ENCODE measurements at regions not wholly inside any gene's neighbourhood (a gene's known extent, or its start where the extent isn't known, plus 50 kb on each side); places are given as distances from the start of the nearest gene placed in this dataset.

GRCh38 chr10:24008164-24009091, 200.5 kb upstream of the KIAA1217 start:
- DNase-seq (no peak), ATAC-seq (no peak)
- no peaks in the 10 kb centered on the region for H3K4me1 ChIP-seq
- no peaks in the 10 kb centered on the region for H3K9me3 ChIP-seq
- no peaks in the 10 kb centered on the region for H3K27me3 ChIP-seq
- no peaks in the 10 kb centered on the region for H3K36me3 ChIP-seq
- TF ChIP-seq POLR2A (IDR thresholded peaks at IDR 0.05) (no peak), CTCF (IDR thresholded peaks at IDR 0.05) (no peak)
- H3K27ac ChIP-seq: no peak overlapping the region
- intact Hi-C loops (cut with DNase I): loop anchor here in 1 of 2 donors (10.0 kb wide), 1 partner anchor 186 kb away; no protein-coding TSS in a partner anchor
- H3K4me3 ChIP-seq: no peak overlapping the region
- 39% methylated on average over 13 of the region's 13 CpGs for WGBS (ENCODE audit: insufficient coverage, low coverage, low lambda C conversion rate, missing lambda C conversion rate)

GRCh38 chr10:24009115-24009514, 199.8 kb upstream of the KIAA1217 start:
- Histone ChIP-seq H3K4me3 (no peak overlapping the region), H3K9me3 (no peaks in the 10 kb centered on the region), H3K36me3 (no peaks in the 10 kb centered on the region), H3K27ac (no peak overlapping the region), H3K4me1 (no peaks in the 10 kb centered on the region), H3K27me3 (no peaks in the 10 kb centered on the region)
- 31% methylated on average over 2 of the region's 2 CpGs for WGBS (ENCODE audit: insufficient coverage, low coverage, low lambda C conversion rate, missing lambda C conversion rate)
- TF ChIP-seq POLR2A (IDR thresholded peaks at IDR 0.05) (no peak), CTCF (IDR thresholded peaks at IDR 0.05) (no peak)
- intact Hi-C loops (cut with DNase I): loop anchor here in 1 of 2 donors (10.0 kb wide), 1 partner anchor 186 kb away; no protein-coding TSS in a partner anchor
- DNase-seq (no peak), ATAC-seq (no peak)

GRCh38 chr10:24009736-24010135, 199.2 kb upstream of the KIAA1217 start:
- TF ChIP-seq POLR2A (IDR thresholded peaks at IDR 0.05) (no peak), CTCF (IDR thresholded peaks at IDR 0.05) (no peak)
- H3K4me1 ChIP-seq: no peaks in the 10 kb centered on the region
- no peaks in the 10 kb centered on the region for H3K9me3 ChIP-seq
- no peak overlapping the region for H3K4me3 ChIP-seq
- no peaks in the 10 kb centered on the region for H3K36me3 ChIP-seq
- no peak overlapping the region for H3K27ac ChIP-seq
- DNase-seq: no peak
- no peaks in the 10 kb centered on the region for H3K27me3 ChIP-seq
- intact Hi-C loops (cut with DNase I): loop anchor here in 1 of 2 donors (10.0 kb wide), 1 partner anchor 185 kb away; no protein-coding TSS in a partner anchor
- 22% methylated on average over 1 of the region's 1 CpG for WGBS (ENCODE audit: insufficient coverage, low coverage, low lambda C conversion rate, missing lambda C conversion rate)
- ATAC-seq: no peak

GRCh38 chr10:24010436-24010970, 198.4 kb upstream of the KIAA1217 start:
- Histone ChIP-seq H3K36me3 (no peaks in the 10 kb centered on the region), H3K27ac (no peak overlapping the region), H3K9me3 (no peaks in the 10 kb centered on the region), H3K4me3 (no peak overlapping the region), H3K27me3 (no peaks in the 10 kb centered on the region), H3K4me1 (no peaks in the 10 kb centered on the region)
- intact Hi-C loops (cut with DNase I): no loop called here
- 25% methylated on average over 4 of the region's 4 CpGs for WGBS (ENCODE audit: insufficient coverage, low coverage, low lambda C conversion rate, missing lambda C conversion rate)
- DNase-seq (no peak), ATAC-seq (no peak)
- TF ChIP-seq POLR2A (IDR thresholded peaks at IDR 0.05) (no peak), CTCF (IDR thresholded peaks at IDR 0.05) (no peak)
